ENCODE measurements at regions not wholly inside any gene's neighbourhood (a gene's known extent, or its start where the extent isn't known, plus 50 kb on each side); places are given as distances from the start of the nearest gene placed in this dataset.

DNA sequence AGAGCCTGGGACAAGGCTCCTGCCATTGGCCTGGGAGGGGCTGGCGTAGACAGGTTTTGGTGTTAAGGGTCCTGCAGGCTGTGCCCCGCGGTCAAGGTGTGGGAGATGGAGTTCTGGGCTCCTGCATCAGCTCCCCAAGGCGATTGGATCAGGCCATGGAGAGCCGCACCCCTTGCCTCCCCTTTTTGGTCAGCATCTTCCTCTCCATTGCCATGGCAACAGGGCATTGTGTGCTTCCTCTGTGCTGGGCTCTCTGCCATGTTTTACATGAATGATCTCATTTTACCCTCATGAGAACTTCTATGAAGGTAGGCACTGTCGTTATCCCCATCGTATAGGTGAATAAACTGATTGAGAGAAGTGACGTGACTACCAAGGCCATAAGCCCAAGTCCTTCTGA, 344.3 kb upstream of the CLINT1 start:
- ATAC-seq (ENCODE audit: insufficient number of reproducible peaks, low FRiP score, low read depth) (no peak), DNase-seq (ENCODE audit: low spot score) (no peak)
- TF ChIP-seq, protein P1, sequence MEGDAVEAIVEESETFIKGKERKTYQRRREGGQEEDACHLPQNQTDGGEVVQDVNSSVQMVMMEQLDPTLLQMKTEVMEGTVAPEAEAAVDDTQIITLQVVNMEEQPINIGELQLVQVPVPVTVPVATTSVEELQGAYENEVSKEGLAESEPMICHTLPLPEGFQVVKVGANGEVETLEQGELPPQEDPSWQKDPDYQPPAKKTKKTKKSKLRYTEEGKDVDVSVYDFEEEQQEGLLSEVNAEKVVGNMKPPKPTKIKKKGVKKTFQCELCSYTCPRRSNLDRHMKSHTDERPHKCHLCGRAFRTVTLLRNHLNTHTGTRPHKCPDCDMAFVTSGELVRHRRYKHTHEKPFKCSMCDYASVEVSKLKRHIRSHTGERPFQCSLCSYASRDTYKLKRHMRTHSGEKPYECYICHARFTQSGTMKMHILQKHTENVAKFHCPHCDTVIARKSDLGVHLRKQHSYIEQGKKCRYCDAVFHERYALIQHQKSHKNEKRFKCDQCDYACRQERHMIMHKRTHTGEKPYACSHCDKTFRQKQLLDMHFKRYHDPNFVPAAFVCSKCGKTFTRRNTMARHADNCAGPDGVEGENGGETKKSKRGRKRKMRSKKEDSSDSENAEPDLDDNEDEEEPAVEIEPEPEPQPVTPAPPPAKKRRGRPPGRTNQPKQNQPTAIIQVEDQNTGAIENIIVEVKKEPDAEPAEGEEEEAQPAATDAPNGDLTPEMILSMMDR (IDR thresholded peaks at IDR 0.05), result no peak
- Histone ChIP-seq H3K27me3 (replicated peaks; ENCODE audit: insufficient read depth) (no peaks in the 10 kb centered on the region), H3K27ac (no peak overlapping the region), H3K36me3 (no peaks in the 10 kb centered on the region), H3K4me1 (ENCODE audit: control insufficient read depth in 1 of 2, low read depth in 2 of 2) (no peaks in the 10 kb centered on the region), H3K9me3 (no peaks in the 10 kb centered on the region), H3K4me3 (no peak overlapping the region)

DNA sequence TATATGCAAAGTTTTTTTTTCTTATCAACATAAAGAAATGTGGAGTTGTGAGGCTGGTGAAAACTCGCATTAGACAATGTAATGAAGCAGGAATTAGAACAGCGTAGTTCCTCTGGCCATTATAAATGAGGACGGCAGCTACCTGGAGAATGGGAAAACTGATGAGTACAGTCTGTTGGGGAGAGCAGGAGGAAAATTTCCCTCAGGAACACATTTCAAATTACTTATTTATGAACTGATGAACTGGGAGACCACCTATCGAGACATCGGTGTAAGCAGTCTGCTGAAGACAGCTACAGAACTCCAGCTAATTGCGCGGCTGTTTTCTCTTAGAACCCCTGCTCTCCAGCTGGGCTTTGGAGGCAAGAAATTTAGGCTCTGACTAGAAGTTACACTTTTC, 343.9 kb upstream of the CLINT1 start:
- Histone ChIP-seq H3K4me3 (no peak overlapping the region), H3K27ac (no peak overlapping the region), H3K27me3 (replicated peaks; ENCODE audit: insufficient read depth) (no peaks in the 10 kb centered on the region), H3K36me3 (no peaks in the 10 kb centered on the region), H3K9me3 (no peaks in the 10 kb centered on the region), H3K4me1 (ENCODE audit: control insufficient read depth in 1 of 2, low read depth in 2 of 2) (no peaks in the 10 kb centered on the region)
- DNase-seq (ENCODE audit: low spot score) (no peak), ATAC-seq (ENCODE audit: insufficient number of reproducible peaks, low FRiP score, low read depth) (no peak)
- TF ChIP-seq, protein P1 (IDR thresholded peaks at IDR 0.05), result no peak

DNA sequence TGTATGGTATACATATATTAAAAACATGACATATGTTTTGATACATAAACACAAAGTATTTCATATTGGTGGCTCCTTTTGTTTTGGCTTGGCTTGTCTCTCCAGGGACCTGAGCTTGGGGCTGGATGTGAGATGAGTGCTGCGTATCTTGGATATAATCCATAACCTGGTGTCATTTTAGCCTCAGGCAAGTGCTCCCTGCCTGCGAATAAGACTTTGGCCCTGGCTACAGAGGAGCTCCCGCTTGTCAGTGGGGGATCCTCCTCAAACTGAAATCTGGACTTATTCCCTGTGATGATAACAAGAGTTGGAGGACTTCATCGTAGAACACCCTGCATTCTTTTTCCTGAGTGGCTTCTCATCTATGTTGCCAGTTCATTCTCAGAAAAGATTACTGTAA, 341.7 kb upstream of the CLINT1 start:
- ATAC-seq (ENCODE audit: insufficient number of reproducible peaks, low FRiP score, low read depth) (no peak), DNase-seq (ENCODE audit: low spot score) (no peak)

DNA sequence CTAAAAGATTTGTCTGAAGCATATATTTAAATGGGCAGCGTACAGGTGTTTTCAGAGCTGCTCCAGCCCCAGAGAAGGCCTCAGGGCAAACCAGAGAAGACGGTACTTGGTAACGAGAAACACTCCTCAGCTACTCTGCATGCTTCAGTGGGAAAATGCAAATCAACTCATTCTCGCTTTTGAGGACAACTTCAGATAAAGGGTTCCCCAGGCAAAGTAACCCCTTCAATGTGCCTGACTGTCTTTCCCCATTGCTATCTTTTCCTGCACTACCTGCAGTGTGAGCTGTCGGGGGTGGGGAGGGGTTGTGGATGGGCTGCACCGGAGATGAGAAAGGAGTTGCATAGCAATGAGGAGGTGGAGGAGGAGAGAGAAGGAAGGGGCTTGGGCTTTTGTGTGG, 339.7 kb upstream of the CLINT1 start:
- Histone ChIP-seq H3K36me3 (no peaks in the 10 kb centered on the region), H3K9me3 (no peaks in the 10 kb centered on the region), H3K27ac (no peak overlapping the region), H3K4me1 (ENCODE audit: control insufficient read depth in 1 of 2, low read depth in 2 of 2) (no peaks in the 10 kb centered on the region), H3K4me3 (no peak overlapping the region), H3K27me3 (replicated peaks; ENCODE audit: insufficient read depth) (no peaks in the 10 kb centered on the region)
- DNase-seq (ENCODE audit: low spot score) (no peak), ATAC-seq (ENCODE audit: insufficient number of reproducible peaks, low FRiP score, low read depth) (no peak)
- TF ChIP-seq, protein P1 (IDR thresholded peaks at IDR 0.05), result no peak

More for the DNA sequence above, 341.7 kb upstream of the CLINT1 start:
- TF ChIP-seq, protein P1 (IDR thresholded peaks at IDR 0.05), result no peak
- Histone ChIP-seq H3K27me3 (replicated peaks; ENCODE audit: insufficient read depth) (no peaks in the 10 kb centered on the region), H3K36me3 (no peaks in the 10 kb centered on the region), H3K9me3 (no peaks in the 10 kb centered on the region), H3K4me1 (ENCODE audit: control insufficient read depth in 1 of 2, low read depth in 2 of 2) (no peaks in the 10 kb centered on the region), H3K4me3 (no peak overlapping the region), H3K27ac (no peak overlapping the region)

DNA sequence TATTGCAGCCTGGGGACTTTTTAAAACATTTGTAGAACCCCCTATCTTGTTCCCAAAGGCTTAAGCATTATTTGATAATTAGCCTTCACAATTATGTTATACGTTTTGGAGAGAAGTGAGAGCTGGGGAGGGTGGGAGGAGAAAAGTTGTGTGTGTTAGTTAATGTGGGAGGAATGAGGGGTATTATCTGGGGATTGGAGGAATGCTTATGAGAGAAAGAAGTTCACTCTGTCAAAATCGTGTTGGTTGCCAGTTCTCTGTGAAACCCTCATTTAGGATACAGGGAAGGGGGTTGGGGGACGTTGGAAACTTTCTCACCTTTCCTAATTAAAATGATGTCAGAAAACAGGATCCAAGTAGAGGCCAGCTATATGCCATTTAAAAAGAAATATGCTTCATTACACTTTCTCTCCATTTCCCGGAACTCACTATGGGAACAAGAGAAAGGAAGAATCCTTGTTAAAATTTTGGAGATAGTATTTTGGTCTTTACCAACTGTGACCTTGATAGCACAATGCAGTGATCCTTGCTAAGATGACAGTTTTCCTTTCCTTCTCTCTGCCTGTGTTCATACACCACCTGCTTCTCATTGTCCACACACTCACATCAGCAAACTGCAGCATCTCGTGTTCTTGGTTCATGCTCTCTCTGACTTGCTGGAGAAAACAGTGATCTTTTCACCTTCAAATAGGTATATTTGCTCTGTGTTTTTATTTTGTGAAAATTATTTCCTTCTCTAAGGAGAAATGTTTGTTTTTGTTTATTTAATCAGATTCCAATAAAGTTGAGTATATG, 336.7 kb upstream of the CLINT1 start:
- no peak for ATAC-seq (ENCODE audit: insufficient number of reproducible peaks, low FRiP score, low read depth)
- H3K9me3 ChIP-seq, result no peaks in the 10 kb centered on the region

More for the DNA sequence above, 336.7 kb upstream of the CLINT1 start:
- no peaks in the 10 kb centered on the region for H3K4me1 ChIP-seq (ENCODE audit: control insufficient read depth in 1 of 2, low read depth in 2 of 2)
- no peak for DNase-seq (ENCODE audit: low spot score)
- TF ChIP-seq, protein P1 (IDR thresholded peaks at IDR 0.05), result no peak
- no peaks in the 10 kb centered on the region for H3K36me3 ChIP-seq
- H3K27me3 ChIP-seq (replicated peaks; ENCODE audit: insufficient read depth), result no peaks in the 10 kb centered on the region
- no peak overlapping the region for H3K27ac ChIP-seq
- no peak overlapping the region for H3K4me3 ChIP-seq
